ENCODE measurements at regions not wholly inside any gene's neighbourhood (a gene's known extent, or its start where the extent isn't known, plus 50 kb on each side); places are given as distances from the start of the nearest gene placed in this dataset.
A peak's percentile ranks its signal among the peaks of the same experiment; 100 is the strongest.

- DNase-seq (ENCODE audit: low spot score in 2 of 2) = peak in 1 of 2 experiments; percentile 15
- H3K27me3 ChIP-seq (ENCODE audit: low read depth) = no peaks in the 10 kb centered on the region
- in situ Hi-C loops (cut with MboI; ENCODE audit: low sequenced_read_pairs) = no loop called here
Measured at GRCh38 chr12:59194794-59195193, 274.5 kb upstream of the LRIG3 start.

GRCh38 chr12:59193476-59194050 lies 273.3 kb upstream of the LRIG3 start:
- H3K27me3 ChIP-seq (ENCODE audit: low read depth) = no peaks in the 10 kb centered on the region
- no peaks in the 10 kb centered on the region for H3K36me3 ChIP-seq (replicated peaks)
- no peaks in the 10 kb centered on the region for H3K4me1 ChIP-seq
- no peaks in the 10 kb centered on the region for H3K9me3 ChIP-seq
- in situ Hi-C loops (cut with MboI; ENCODE audit: low sequenced_read_pairs) = no loop called here
- H3K4me3 ChIP-seq = no peak overlapping the region
- DNase-seq (ENCODE audit: low spot score in 2 of 2) = no peak

More at GRCh38 chr12:59194794-59195193, 274.5 kb upstream of the LRIG3 start:
- H3K4me3 ChIP-seq = no peak overlapping the region
- no peaks in the 10 kb centered on the region for H3K36me3 ChIP-seq (replicated peaks)
- no peaks in the 10 kb centered on the region for H3K9me3 ChIP-seq
- H3K4me1 ChIP-seq = no peaks in the 10 kb centered on the region

- H3K27me3 ChIP-seq (ENCODE audit: low read depth) = no peaks in the 10 kb centered on the region
- H3K4me1 ChIP-seq = no peaks in the 10 kb centered on the region
- in situ Hi-C loops (cut with MboI; ENCODE audit: low sequenced_read_pairs) = no loop called here
- no peaks in the 10 kb centered on the region for H3K36me3 ChIP-seq (replicated peaks)
- H3K4me3 ChIP-seq = no peak overlapping the region
- H3K9me3 ChIP-seq = no peaks in the 10 kb centered on the region
- no peak for DNase-seq (ENCODE audit: low spot score in 2 of 2)
Measured at GRCh38 chr12:59191372-59191771, 271.1 kb upstream of the LRIG3 start.

- Histone ChIP-seq H3K27me3 (ENCODE audit: low read depth) (0 out of 2 replicates have a peak, but pooled peaks cover 3% of the 10 kb centered on the region), H3K9me3 (no peaks in the 10 kb centered on the region; the same call in 1 of the 2 replicates), H3K4me1 (no peaks in the 10 kb centered on the region), H3K4me3 (no peak overlapping the region), H3K36me3 (replicated peaks) (no peaks in the 10 kb centered on the region)
- DNase-seq (ENCODE audit: low spot score in 2 of 2) = no peak
- in situ Hi-C loops (cut with MboI; ENCODE audit: low sequenced_read_pairs) = no loop called here
Measured at GRCh38 chr12:59186451-59186850, 266.1 kb upstream of the LRIG3 start.

- H3K4me1 ChIP-seq = no peaks in the 10 kb centered on the region
- no peaks in the 10 kb centered on the region for H3K36me3 ChIP-seq (replicated peaks)
- no peaks in the 10 kb centered on the region; the same call in 1 of the 2 replicates for H3K9me3 ChIP-seq
- H3K4me3 ChIP-seq = no peak overlapping the region
- in situ Hi-C loops (cut with MboI; ENCODE audit: low sequenced_read_pairs) = no loop called here
- H3K27me3 ChIP-seq (ENCODE audit: low read depth) = 0 out of 2 replicates have a peak, but pooled peaks cover 3% of the 10 kb centered on the region
- DNase-seq (ENCODE audit: low spot score in 2 of 2) = no peak
Measured at GRCh38 chr12:59185295-59185694, 265.0 kb upstream of the LRIG3 start.

GRCh38 chr12:59182658-59183455 lies 262.6 kb upstream of the LRIG3 start:
- Histone ChIP-seq H3K4me3 (no peak overlapping the region), H3K4me1 (no peaks in the 10 kb centered on the region), H3K9me3 (no peaks in the 10 kb centered on the region; the same call in 1 of the 2 replicates), H3K27me3 (ENCODE audit: low read depth) (0 out of 2 replicates have a peak, but pooled peaks cover 3% of the 10 kb centered on the region), H3K36me3 (replicated peaks) (no peaks in the 10 kb centered on the region)
- in situ Hi-C loops (cut with MboI; ENCODE audit: low sequenced_read_pairs) = no loop called here
- DNase-seq (ENCODE audit: low spot score in 2 of 2) = no peak

GRCh38 chr12:59182191-59182590 lies 261.9 kb upstream of the LRIG3 start:
- H3K4me1 ChIP-seq = no peaks in the 10 kb centered on the region
- H3K27me3 ChIP-seq (ENCODE audit: low read depth) = 0 out of 2 replicates have a peak, but pooled peaks cover 3% of the 10 kb centered on the region
- H3K36me3 ChIP-seq (replicated peaks) = no peaks in the 10 kb centered on the region
- no peak for DNase-seq (ENCODE audit: low spot score in 2 of 2)
- in situ Hi-C loops (cut with MboI; ENCODE audit: low sequenced_read_pairs) = no loop called here
- H3K4me3 ChIP-seq = no peak overlapping the region
- no peaks in the 10 kb centered on the region; the same call in 1 of the 2 replicates for H3K9me3 ChIP-seq

- no peaks in the 10 kb centered on the region for H3K36me3 ChIP-seq (replicated peaks)
- H3K4me3 ChIP-seq = no peak overlapping the region
- in situ Hi-C loops (cut with MboI; ENCODE audit: low sequenced_read_pairs) = no loop called here
Measured at GRCh38 chr12:59181196-59181777, 261.0 kb upstream of the LRIG3 start.

GRCh38 chr12:59179231-59179630 lies 258.9 kb upstream of the LRIG3 start:
- Histone ChIP-seq H3K36me3 (replicated peaks) (no peaks in the 10 kb centered on the region), H3K9me3 (no peaks in the 10 kb centered on the region; the same call in 1 of the 2 replicates), H3K27me3 (ENCODE audit: low read depth) (0 out of 2 replicates have a peak, but pooled peaks cover 3% of the 10 kb centered on the region), H3K4me1 (no peaks in the 10 kb centered on the region), H3K4me3 (no peak overlapping the region)
- no peak for DNase-seq (ENCODE audit: low spot score in 2 of 2)
- in situ Hi-C loops (cut with MboI; ENCODE audit: low sequenced_read_pairs) = no loop called here

More at GRCh38 chr12:59181196-59181777, 261.0 kb upstream of the LRIG3 start:
- 0 out of 2 replicates have a peak, but pooled peaks cover 3% of the 10 kb centered on the region for H3K27me3 ChIP-seq (ENCODE audit: low read depth)
- H3K9me3 ChIP-seq = no peaks in the 10 kb centered on the region; the same call in 1 of the 2 replicates
- no peaks in the 10 kb centered on the region for H3K4me1 ChIP-seq
- no peak for DNase-seq (ENCODE audit: low spot score in 2 of 2)

- Histone ChIP-seq H3K4me1 (no peaks in the 10 kb centered on the region), H3K9me3 (no peaks in the 10 kb centered on the region), H3K4me3 (no peak overlapping the region), H3K27me3 (ENCODE audit: low read depth) (peaks cover 7% of the 10 kb centered on the region), H3K36me3 (replicated peaks) (no peaks in the 10 kb centered on the region)
- in situ Hi-C loops (cut with MboI; ENCODE audit: low sequenced_read_pairs) = loop anchor here (25.0 kb wide), 2 partner anchors 636 to 1186 kb away; no protein-coding TSS in a partner anchor
- no peak for DNase-seq (ENCODE audit: low spot score in 2 of 2)
Measured at GRCh38 chr12:59173695-59174094, 253.4 kb upstream of the LRIG3 start.

GRCh38 chr12:59168647-59169046 lies 248.3 kb upstream of the LRIG3 start:
- no peaks in the 10 kb centered on the region for H3K9me3 ChIP-seq
- DNase-seq (ENCODE audit: low spot score in 2 of 2) = no peak
- no peaks in the 10 kb centered on the region for H3K36me3 ChIP-seq (replicated peaks)
- peaks cover 15% of the 10 kb centered on the region for H3K27me3 ChIP-seq (ENCODE audit: low read depth)
- in situ Hi-C loops (cut with MboI; ENCODE audit: low sequenced_read_pairs) = loop anchor here (25.0 kb wide), 2 partner anchors 631 to 1181 kb away; no protein-coding TSS in a partner anchor
- H3K4me1 ChIP-seq = no peaks in the 10 kb centered on the region
- H3K4me3 ChIP-seq = no peak overlapping the region

GRCh38 chr12:59166457-59166856 lies 246.2 kb upstream of the LRIG3 start:
- Histone ChIP-seq H3K4me1 (no peaks in the 10 kb centered on the region), H3K4me3 (no peak overlapping the region), H3K27me3 (ENCODE audit: low read depth) (peaks cover 15% of the 10 kb centered on the region), H3K9me3 (no peaks in the 10 kb centered on the region), H3K36me3 (replicated peaks) (no peaks in the 10 kb centered on the region)
- in situ Hi-C loops (cut with MboI; ENCODE audit: low sequenced_read_pairs) = loop anchor here (25.0 kb wide), 2 partner anchors 629 to 1179 kb away; no protein-coding TSS in a partner anchor
- no peak for DNase-seq (ENCODE audit: low spot score in 2 of 2)

GRCh38 chr12:59164991-59165718 lies 244.9 kb upstream of the LRIG3 start:
- no peak overlapping the region for H3K4me3 ChIP-seq
- no peaks in the 10 kb centered on the region for H3K9me3 ChIP-seq
- H3K36me3 ChIP-seq (replicated peaks) = no peaks in the 10 kb centered on the region
- no peaks in the 10 kb centered on the region for H3K4me1 ChIP-seq
- in situ Hi-C loops (cut with MboI; ENCODE audit: low sequenced_read_pairs) = loop anchor here (25.0 kb wide), 2 partner anchors 628 to 1178 kb away; no protein-coding TSS in a partner anchor
- H3K27me3 ChIP-seq (ENCODE audit: low read depth) = peaks cover 10% of the 10 kb centered on the region; the same call in 1 of the 2 replicates
- DNase-seq (ENCODE audit: low spot score in 2 of 2) = peak in 1 of 2 experiments; percentile 41
